Activated naive CD8-positive, alpha-beta T cell treated with anti-CD3 and anti-CD28 coated beads, Interleukin-2, amount 10 ng/mL, durations not matched to agents 7 days and 5 days (primary cell): ENCODE measurements at regions not wholly inside any gene's neighbourhood (a gene's known extent, or its start where the extent isn't known, plus 50 kb on each side); places are given as distances from the start of the nearest gene placed in this dataset.
"Not testable (repeated sequence)": the region's sequence is repeated elsewhere in the genome, so short reads cannot be mapped to it uniquely, and the experiment has no call there.

Experiments used
- ATAC-seq: fragments of 150-1000 bp; cut with Tn5 transposase; one replicate; pipeline ENCODE4 v1.10.0; 2021; ENCODE audit warnings: low read depth, moderate library complexity
- POLR2A ChIA-PET: fragments of 350-600 bp; sonication (Branson Sonifier 250); formaldehyde crosslinking; loops from one replicate; lab custom pipeline; 2021; ENCODE audit warnings: antibody characterized with exemption; lab: Charles Lee
- DNase-seq: peaks from one replicate; pipeline ENCODE4 v3.0.0; 2021
- H3K27ac Mint-ChIP-seq: one replicate; pipeline ENCODE4 v1.8.0; 2022; ENCODE audit warnings: mild to moderate bottlenecking, mixed read lengths
- H3K27me3 Mint-ChIP-seq: one replicate; pipeline ENCODE4 v1.8.0; 2022; ENCODE audit warnings: mild to moderate bottlenecking, moderate library complexity, mixed read lengths
- H3K36me3 Mint-ChIP-seq: one replicate; pipeline ENCODE4 v1.8.0; 2021; ENCODE audit warnings: mild to moderate bottlenecking, mixed read lengths
- H3K4me1 Mint-ChIP-seq: one replicate; pipeline ENCODE4 v1.8.0; 2021; ENCODE audit warnings: mixed read lengths
- H3K4me3 Mint-ChIP-seq: one replicate; pipeline ENCODE4 v1.8.0; 2022; ENCODE audit warnings: mild to moderate bottlenecking, moderate library complexity, mixed read lengths
- H3K9me3 Mint-ChIP-seq: one replicate; pipeline ENCODE4 v1.8.0; 2021; ENCODE audit warnings: mixed read lengths

DNA sequence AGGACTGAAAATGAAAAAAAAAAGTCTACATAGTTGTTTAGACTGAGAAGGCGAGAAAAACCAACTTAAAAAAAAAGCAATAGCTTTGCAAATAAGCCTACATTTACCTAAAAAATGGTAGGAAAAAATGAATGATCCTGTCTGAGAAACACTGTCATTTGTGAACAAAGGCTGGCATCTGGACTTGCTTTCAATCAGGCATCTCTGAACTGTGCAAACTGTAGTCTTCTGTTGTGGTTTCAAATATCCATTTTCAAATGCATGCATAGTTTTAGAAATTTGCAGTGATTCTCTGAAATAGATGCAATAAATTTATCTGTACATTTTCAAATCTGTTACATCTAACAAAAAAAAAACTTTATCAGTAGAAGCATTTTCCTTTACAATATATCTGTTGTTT is 106.1 kb upstream of the LUZP2 start:
- H3K27ac Mint-ChIP-seq = no peak overlapping the region
- no peak for DNase-seq
- no peaks in the 10 kb centered on the region for H3K9me3 Mint-ChIP-seq
- H3K4me1 Mint-ChIP-seq = no peaks in the 10 kb centered on the region
- POLR2A ChIA-PET = no interaction called here
- no peaks in the 10 kb centered on the region for H3K36me3 Mint-ChIP-seq
- ATAC-seq = no peak
- no peak overlapping the region for H3K4me3 Mint-ChIP-seq
- no peaks in the 10 kb centered on the region for H3K27me3 Mint-ChIP-seq

DNA sequence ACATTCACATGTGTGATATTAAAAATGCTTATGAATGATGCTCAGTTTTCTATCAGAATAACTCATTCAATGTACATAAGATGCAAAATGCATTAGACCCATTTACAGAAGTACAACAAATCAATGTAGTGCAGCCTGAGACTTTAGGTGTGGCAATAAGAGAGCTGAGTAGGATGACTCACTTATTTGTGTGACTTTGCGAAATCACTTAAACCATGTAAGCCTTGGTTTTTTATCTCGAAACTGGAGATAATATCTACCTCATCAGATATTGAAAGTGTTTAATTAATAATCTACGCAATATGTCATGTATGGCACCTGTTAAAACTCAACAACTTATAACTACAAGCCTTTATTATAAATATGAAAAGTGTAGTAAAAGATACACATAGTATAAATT is 105.7 kb upstream of the LUZP2 start:
- H3K4me1 Mint-ChIP-seq = no peaks in the 10 kb centered on the region
- DNase-seq (no peak), ATAC-seq (no peak)
- H3K27me3 Mint-ChIP-seq = no peaks in the 10 kb centered on the region
- no peaks in the 10 kb centered on the region for H3K36me3 Mint-ChIP-seq
- no peak overlapping the region for H3K27ac Mint-ChIP-seq
- no peaks in the 10 kb centered on the region for H3K9me3 Mint-ChIP-seq
- H3K4me3 Mint-ChIP-seq = no peak overlapping the region
- POLR2A ChIA-PET = no interaction called here

DNA sequence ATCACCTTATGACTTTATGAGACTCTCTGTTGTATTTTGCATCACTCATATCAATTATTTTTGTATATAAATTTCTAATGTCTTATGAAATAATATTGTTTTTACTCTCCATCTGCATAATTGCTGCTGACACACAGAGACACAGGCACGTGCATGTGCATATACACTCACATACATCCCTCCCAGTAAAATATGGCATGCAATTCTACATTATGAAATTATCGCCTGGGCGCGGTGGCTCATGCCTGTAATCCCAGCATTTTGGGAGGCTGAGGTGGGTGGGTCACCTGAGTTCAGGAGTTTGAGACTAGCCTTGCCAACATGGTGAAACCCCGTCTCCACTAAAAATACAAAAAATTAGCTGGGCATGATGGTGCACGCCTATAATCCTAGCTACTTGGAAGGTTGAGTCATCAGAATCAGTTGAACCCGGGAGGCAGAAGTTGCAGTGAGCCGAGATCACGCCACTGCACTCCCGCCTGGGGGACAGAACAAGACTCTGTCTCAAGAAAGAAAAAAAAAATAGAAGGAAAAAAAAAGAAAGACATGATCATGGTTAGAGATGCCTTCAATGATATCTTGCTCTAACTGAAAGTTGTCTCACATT is 96.7 kb upstream of the LUZP2 start:
- POLR2A ChIA-PET = no interaction called here
- no peak for DNase-seq
- no peak for ATAC-seq
- H3K4me1 Mint-ChIP-seq = no peaks in the 10 kb centered on the region
- no peaks in the 10 kb centered on the region for H3K36me3 Mint-ChIP-seq
- H3K27ac Mint-ChIP-seq = no peak overlapping the region
- no peaks in the 10 kb centered on the region for H3K27me3 Mint-ChIP-seq
- H3K9me3 Mint-ChIP-seq = no peaks in the 10 kb centered on the region
- H3K4me3 Mint-ChIP-seq = no peak overlapping the region

DNA sequence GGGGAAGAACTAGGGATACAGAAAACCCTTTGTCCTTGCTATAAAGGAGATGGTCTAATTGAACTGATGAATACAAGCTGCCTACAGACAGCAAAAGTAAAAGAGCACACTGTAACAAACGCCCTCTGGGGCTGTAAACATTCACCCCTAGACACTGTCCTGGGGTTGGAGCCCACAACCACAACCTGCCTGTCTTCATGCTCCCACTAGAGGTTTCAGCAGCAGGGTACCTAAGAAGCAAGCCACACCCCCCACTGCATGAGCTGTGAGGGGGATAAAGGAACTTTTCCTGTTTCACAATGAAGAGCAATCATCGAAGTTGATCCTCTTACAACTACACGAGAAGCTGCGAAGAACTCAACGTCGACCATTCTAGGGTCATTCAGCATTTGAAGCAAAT is 90.5 kb upstream of the LUZP2 start:
- Mint-ChIP-seq H3K4me3 (no peak overlapping the region), H3K36me3 (no peaks in the 10 kb centered on the region), H3K4me1 (no peaks in the 10 kb centered on the region), H3K27me3 (no peaks in the 10 kb centered on the region), H3K9me3 (no peaks in the 10 kb centered on the region), H3K27ac (no peak overlapping the region)
- POLR2A ChIA-PET = no interaction called here
- ATAC-seq (no peak), DNase-seq (no peak)

DNA sequence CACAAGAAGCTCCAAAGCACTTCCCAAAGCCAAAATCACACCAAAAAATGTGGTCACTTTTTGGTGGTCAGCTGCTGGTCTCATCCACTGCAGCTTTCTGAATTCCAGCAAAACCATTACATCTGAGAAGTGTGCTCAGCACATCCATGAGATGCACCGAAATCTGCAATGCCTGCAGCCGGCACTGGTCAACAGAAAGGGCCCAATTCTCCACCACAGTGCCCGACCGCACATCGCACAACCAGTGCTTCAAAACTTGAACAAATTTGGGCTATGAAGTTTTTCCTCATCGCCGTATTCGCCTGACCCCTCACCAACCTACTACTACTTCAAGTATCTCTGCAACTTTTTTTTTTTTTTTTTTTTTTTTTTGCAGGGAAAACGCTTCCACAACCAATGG is 89.9 kb upstream of the LUZP2 start:
- no peak overlapping the region for H3K27ac Mint-ChIP-seq
- H3K27me3 Mint-ChIP-seq = no peaks in the 10 kb centered on the region
- no peaks in the 10 kb centered on the region for H3K9me3 Mint-ChIP-seq
- ATAC-seq (no peak), DNase-seq (no peak)
- POLR2A ChIA-PET = no interaction called here
- H3K4me1 Mint-ChIP-seq = no peaks in the 10 kb centered on the region
- H3K4me3 Mint-ChIP-seq = no peak overlapping the region
- H3K36me3 Mint-ChIP-seq = no peaks in the 10 kb centered on the region

DNA sequence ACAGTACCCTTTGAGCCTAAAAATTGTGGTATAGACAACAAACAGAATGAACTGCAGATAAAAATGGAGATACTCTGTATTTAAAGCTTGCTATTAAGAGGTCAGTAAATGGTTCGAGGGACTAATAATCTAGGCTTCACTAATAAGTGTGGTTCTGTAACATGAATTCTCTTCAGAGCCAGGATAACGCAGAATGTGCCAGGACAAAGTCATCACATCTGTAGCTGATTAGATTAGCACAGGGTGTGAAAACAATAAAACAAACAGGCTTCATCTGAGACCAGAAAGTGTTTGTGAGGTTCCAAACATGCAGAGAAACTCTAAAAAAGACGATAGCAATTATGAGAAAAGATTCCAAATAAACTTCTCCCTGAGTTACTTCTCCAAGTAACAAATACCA is 89.1 kb upstream of the LUZP2 start:
- POLR2A ChIA-PET = no interaction called here
- ATAC-seq = no peak
- H3K9me3 Mint-ChIP-seq = no peaks in the 10 kb centered on the region
- H3K4me3 Mint-ChIP-seq = no peak overlapping the region
- no peak for DNase-seq
- H3K27me3 Mint-ChIP-seq = no peaks in the 10 kb centered on the region
- H3K4me1 Mint-ChIP-seq = no peaks in the 10 kb centered on the region
- no peak overlapping the region for H3K27ac Mint-ChIP-seq
- no peaks in the 10 kb centered on the region for H3K36me3 Mint-ChIP-seq

DNA sequence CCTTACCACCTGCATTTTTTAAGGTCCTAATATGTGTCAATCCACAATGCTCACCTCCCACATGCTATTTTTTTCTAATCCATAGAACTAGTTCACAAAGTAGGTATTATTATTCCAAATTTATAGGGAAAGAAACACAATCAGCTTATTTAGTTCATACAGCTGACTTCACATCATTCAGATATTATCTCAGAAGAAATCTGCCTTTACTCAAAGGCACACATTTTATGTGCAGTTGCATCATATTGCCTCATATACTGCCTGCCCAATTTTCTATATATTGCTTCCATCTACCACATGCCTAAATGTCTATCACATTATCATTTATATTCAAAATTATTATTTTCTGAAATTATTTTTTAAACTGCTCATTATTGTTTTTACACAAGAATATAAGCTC is 88.7 kb upstream of the LUZP2 start:
- Mint-ChIP-seq H3K4me3 (no peak overlapping the region), H3K9me3 (no peaks in the 10 kb centered on the region), H3K27me3 (no peaks in the 10 kb centered on the region), H3K27ac (no peak overlapping the region), H3K4me1 (no peaks in the 10 kb centered on the region), H3K36me3 (no peaks in the 10 kb centered on the region)
- POLR2A ChIA-PET = no interaction called here
- ATAC-seq = no peak
- DNase-seq = no peak

DNA sequence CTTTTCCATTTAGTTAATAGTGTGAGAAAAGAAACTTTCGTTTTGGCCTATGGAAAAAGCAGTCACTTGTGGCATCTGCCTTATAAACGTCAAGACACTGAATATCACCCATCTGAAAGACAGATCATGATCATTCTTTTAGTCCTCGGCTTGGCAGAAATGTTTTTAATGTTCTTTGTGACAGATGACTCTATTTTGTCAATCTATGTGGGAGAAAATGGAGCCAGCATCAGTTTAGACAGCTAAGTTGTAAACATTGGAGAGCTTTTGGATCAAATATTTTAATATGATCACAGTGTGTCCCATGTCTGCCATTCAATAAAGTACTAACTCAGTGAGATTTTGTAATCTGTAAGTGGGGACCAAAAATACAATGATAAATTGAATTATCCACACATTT is 85.1 kb upstream of the LUZP2 start:
- H3K36me3 Mint-ChIP-seq = no peaks in the 10 kb centered on the region
- H3K9me3 Mint-ChIP-seq = no peaks in the 10 kb centered on the region
- no peak for ATAC-seq
- no peak overlapping the region for H3K4me3 Mint-ChIP-seq
- no peaks in the 10 kb centered on the region for H3K4me1 Mint-ChIP-seq
- H3K27me3 Mint-ChIP-seq = no peaks in the 10 kb centered on the region
- POLR2A ChIA-PET = no interaction called here
- no peak for DNase-seq
- H3K27ac Mint-ChIP-seq = no peak overlapping the region

DNA sequence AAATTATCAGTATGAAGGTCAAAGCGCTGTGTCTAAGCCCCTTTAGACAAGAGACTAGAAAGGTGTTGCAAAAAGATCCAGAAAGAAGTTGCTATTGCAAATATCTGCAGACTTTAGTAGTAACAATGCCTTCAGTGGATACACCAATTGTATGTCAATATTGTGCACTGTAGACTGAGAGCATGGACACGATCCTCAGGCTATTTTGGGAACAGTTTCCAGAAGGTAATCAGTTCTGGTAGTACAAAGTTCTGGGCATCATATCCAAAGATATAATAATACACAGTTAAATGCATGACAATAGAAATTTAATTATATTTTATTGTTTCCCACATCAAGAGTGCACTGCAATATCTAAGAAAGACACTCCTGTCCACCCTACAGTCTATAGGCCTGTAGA is 84.1 kb upstream of the LUZP2 start:
- POLR2A ChIA-PET = no interaction called here

DNA sequence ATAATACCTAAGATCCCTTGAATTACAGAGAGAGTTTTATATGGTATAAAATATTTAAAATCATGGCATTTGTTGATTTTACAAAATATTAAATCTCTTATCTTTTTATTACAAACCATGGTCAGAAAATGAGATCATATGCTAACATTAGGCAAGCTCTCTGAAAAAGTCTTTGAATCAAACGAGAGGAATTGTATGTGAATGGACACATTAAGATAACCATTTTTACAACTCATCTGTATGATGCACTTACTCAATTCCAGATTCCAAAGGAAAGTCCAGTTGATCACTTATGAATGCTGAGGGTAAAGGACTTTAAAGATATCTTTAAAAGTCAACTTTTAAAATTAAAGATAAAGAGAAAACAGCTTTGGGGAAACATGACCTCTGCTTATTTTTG is 83.5 kb upstream of the LUZP2 start:
- POLR2A ChIA-PET = no interaction called here
- Mint-ChIP-seq H3K36me3 (no peaks in the 10 kb centered on the region), H3K27ac (no peak overlapping the region), H3K4me3 (no peak overlapping the region), H3K27me3 (no peaks in the 10 kb centered on the region), H3K9me3 (peaks cover 2% of the 10 kb centered on the region), H3K4me1 (no peaks in the 10 kb centered on the region)
- ATAC-seq = no peak
- no peak for DNase-seq

More for the DNA sequence above, 84.1 kb upstream of the LUZP2 start:
- Mint-ChIP-seq H3K4me3 (no peak overlapping the region), H3K36me3 (no peaks in the 10 kb centered on the region), H3K27me3 (no peaks in the 10 kb centered on the region), H3K27ac (no peak overlapping the region), H3K4me1 (no peaks in the 10 kb centered on the region), H3K9me3 (peaks cover 2% of the 10 kb centered on the region)
- DNase-seq = no peak
- ATAC-seq = no peak

DNA sequence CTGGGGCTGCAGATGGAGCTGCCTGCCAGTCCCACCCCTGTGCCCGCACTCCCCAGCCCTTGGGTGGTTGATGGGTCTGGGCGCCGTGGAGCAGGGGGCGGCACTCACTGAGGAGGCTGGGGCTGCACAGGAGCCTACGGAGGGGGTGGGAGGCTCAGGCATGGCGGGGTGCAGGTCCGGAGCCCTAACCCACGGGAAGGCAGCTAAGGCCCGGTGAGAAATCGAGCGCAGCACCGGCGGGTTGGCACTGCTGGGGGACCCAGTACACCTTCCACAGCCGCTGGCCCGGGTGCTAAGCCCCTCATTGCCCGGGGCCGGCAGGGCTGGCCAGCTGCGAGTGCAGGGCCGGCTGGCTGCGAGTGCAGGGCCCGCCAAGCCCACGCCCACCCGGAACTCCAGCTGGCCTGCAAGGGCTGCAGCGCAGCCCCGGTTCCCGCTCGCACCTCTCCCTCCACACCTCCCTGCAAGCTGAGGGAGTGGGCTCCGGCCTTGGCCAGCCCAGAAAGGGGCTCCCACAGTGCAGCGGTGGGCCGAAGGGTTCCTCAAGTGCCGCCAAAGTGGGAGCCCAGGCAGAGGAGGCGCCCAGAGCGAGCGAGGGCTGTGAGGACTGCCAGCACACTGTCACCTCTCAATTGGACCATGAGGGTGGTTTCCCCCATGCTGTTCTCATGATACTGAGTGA is 80.8 kb upstream of the LUZP2 start:
- DNase-seq, H3K4me1 Mint-ChIP-seq, H3K4me3 Mint-ChIP-seq, H3K27ac Mint-ChIP-seq, H3K9me3 Mint-ChIP-seq, H3K36me3 Mint-ChIP-seq, H3K27me3 Mint-ChIP-seq, POLR2A ChIA-PET, ATAC-seq: not testable (repeated sequence)

DNA sequence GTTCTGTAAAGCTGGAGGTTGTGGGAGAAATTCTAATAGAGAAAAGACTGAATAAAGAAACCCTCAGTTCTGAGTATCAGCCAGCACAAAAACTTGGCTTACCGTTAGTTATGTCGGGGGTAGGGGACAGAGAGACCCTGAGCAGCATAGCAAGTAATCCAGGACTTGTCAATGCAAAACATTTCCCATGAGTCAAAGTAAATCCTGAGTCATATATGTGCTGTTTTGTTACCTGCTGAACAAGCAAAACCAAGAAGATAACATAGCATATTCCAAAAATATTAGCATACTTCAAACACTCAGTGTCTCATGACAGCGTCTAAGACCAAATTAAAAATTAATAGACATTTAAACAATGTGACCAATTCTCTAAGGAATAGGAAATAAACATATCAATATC is 75.1 kb upstream of the LUZP2 start:
- Mint-ChIP-seq H3K9me3 (peaks cover 5% of the 10 kb centered on the region), H3K27ac (no peak overlapping the region), H3K36me3 (no peaks in the 10 kb centered on the region), H3K4me1 (no peaks in the 10 kb centered on the region), H3K27me3 (no peaks in the 10 kb centered on the region), H3K4me3 (no peak overlapping the region)
- DNase-seq = no peak
- no peak for ATAC-seq
- POLR2A ChIA-PET = no interaction called here

DNA sequence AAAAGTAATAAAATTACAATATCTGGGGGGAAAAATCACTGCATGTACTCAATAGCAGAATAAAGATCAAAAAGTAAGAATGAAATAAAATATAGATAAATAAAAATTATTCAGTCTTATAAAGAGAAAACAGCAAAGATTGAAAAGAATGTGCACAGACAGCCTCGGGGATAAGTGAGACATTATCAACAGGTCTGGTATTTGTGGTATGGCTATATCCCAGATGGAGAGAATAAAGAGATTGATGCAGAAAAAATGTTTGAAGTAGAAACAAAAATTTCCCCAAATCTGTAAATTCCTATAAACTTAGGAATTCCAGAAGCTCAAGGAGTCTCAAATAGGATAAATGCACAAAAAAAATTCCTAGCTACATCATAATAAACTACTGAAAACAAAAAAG is 74.5 kb upstream of the LUZP2 start:
- POLR2A ChIA-PET = no interaction called here
- no peaks in the 10 kb centered on the region for H3K4me1 Mint-ChIP-seq
- DNase-seq (no peak), ATAC-seq (no peak)
- H3K27me3 Mint-ChIP-seq = no peaks in the 10 kb centered on the region
- peaks cover 3% of the 10 kb centered on the region for H3K9me3 Mint-ChIP-seq
- H3K4me3 Mint-ChIP-seq = no peak overlapping the region
- no peaks in the 10 kb centered on the region for H3K36me3 Mint-ChIP-seq
- no peak overlapping the region for H3K27ac Mint-ChIP-seq

DNA sequence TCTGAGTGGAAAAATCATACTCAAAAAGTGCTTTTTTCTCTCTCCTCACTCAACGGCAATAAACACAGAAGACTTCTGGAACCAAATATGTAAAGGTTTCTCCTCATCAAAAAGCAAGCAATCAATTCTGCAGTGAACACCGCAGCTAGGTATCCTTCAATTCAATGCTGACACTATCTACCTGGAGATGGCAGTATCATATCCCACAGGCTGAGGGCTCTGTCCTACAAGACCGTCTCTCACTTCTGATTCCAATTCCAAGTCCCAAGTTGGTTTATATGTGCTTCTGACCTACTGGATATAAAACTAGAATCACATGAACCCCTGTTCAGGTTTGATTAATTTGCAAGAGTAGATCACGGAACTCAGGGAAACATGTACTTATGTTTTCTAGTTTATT is 59.7 kb upstream of the LUZP2 start:
- Mint-ChIP-seq H3K4me3 (no peak overlapping the region), H3K9me3 (no peaks in the 10 kb centered on the region), H3K27ac (no peak overlapping the region), H3K4me1 (no peaks in the 10 kb centered on the region), H3K36me3 (no peaks in the 10 kb centered on the region), H3K27me3 (no peaks in the 10 kb centered on the region)
- ATAC-seq (no peak), DNase-seq (no peak)
- POLR2A ChIA-PET = no interaction called here
